ENCODE measurements at regions not wholly inside any gene's neighbourhood (a gene's known extent, or its start where the extent isn't known, plus 50 kb on each side); places are given as distances from the start of the nearest gene placed in this dataset.

DNA sequence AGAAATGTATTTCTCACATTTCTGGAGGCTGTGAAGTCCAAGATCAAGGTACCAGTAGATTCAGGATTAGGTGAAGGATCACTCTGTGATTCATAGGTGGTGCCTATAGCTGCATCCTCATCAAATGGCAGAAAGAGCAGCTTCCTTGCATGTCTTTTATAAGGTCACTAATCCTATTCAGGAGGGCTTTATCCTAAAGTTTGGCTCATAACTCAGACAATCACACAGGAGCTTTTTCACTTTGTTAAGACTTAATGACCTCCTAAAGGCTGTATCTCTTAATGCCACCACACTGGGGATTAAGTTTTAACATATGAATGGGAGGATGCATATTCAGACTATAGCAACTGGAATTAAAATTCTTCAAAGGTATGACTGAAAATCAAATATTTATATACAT is 861.1 kb downstream of the DACH1 start:
- TF ChIP-seq, protein P1, sequence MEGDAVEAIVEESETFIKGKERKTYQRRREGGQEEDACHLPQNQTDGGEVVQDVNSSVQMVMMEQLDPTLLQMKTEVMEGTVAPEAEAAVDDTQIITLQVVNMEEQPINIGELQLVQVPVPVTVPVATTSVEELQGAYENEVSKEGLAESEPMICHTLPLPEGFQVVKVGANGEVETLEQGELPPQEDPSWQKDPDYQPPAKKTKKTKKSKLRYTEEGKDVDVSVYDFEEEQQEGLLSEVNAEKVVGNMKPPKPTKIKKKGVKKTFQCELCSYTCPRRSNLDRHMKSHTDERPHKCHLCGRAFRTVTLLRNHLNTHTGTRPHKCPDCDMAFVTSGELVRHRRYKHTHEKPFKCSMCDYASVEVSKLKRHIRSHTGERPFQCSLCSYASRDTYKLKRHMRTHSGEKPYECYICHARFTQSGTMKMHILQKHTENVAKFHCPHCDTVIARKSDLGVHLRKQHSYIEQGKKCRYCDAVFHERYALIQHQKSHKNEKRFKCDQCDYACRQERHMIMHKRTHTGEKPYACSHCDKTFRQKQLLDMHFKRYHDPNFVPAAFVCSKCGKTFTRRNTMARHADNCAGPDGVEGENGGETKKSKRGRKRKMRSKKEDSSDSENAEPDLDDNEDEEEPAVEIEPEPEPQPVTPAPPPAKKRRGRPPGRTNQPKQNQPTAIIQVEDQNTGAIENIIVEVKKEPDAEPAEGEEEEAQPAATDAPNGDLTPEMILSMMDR (IDR thresholded peaks at IDR 0.05; ENCODE audit: insufficient read depth, low read depth, low read length), result no peak
- no peak for TF ChIP-seq EZH2 (IDR thresholded peaks at IDR 0.05; ENCODE audit: insufficient read depth, low read length)

All from astrocyte (in vitro differentiated cells and primary cell).